Caco-2 (cell line): ENCODE measurements at regions not wholly inside any gene's neighbourhood (a gene's known extent, or its start where the extent isn't known, plus 50 kb on each side); places are given as distances from the start of the nearest gene placed in this dataset.

ENCODE experiments used
- BruUV-seq: library from RNA; stranded (reverse); fragments of 400-500 nt; replicated peaks from 2 replicates; lab custom pipeline; 2021; lab: Mats Ljungman, UMichigan
- CTCF ChIA-PET: fragments of 300-600 bp; sonication (Branson Sonifier 250); formaldehyde crosslinking; loops from one replicate; lab custom pipeline; 2022; ENCODE audit warnings: antibody characterized with exemption; lab: Charles Lee
- POLR2A ChIA-PET: fragments of 300-600 bp; sonication (Branson Sonifier 250); formaldehyde crosslinking; loops from one replicate; lab custom pipeline; 2022; ENCODE audit warnings: antibody characterized with exemption; lab: Charles Lee
- DNase-seq, 2 experiments: peaks; one replicate each; pipeline versions ENCODE4 v3.0.0 to v3.0.0-alpha.2; 2020 to 2022
- H3K27me3 ChIP-seq: replicated peaks from 2 replicates; pipeline ENCODE4 v1.6.0; 2011; ENCODE audit warnings: low read length; ENCODE audit not compliant: control insufficient read depth, insufficient read depth
- H3K36me3 ChIP-seq: 2 replicates; pipeline ENCODE4 v1.5.1; 2011; ENCODE audit warnings: low read length; ENCODE audit not compliant: control insufficient read depth, insufficient read depth
- H3K4me1 ChIP-seq: fragments of 250-450 bp; sonication (Bioruptor Pico); 2 replicates; pipeline ENCODE4 v1.5.1; 2020; ENCODE audit warnings: mild to moderate bottlenecking
- H3K4me3 ChIP-seq: 2 replicates; pipeline ENCODE4 v1.5.1; 2011; ENCODE audit warnings: low read depth, mild to moderate bottlenecking, control low read depth, low read length
- H3K9me3 ChIP-seq: fragments of 250-450 bp; sonication (Bioruptor Pico); 2 replicates; pipeline ENCODE4 v1.5.1; 2020; ENCODE audit warnings: mild to moderate bottlenecking, moderate library complexity
- H3K27ac Mint-ChIP-seq: one replicate; pipeline ENCODE4 v1.8.0; 2022; ENCODE audit warnings: mixed read lengths; ENCODE audit not compliant: unreplicated experiment
- H3K27me3 Mint-ChIP-seq: one replicate; pipeline ENCODE4 v1.8.0; 2022; ENCODE audit warnings: mixed read lengths; ENCODE audit not compliant: insufficient read depth, unreplicated experiment
- H3K36me3 Mint-ChIP-seq: one replicate; pipeline ENCODE4 v1.8.0; 2022; ENCODE audit warnings: mild to moderate bottlenecking, mixed read lengths; ENCODE audit not compliant: insufficient read depth, unreplicated experiment
- H3K4me1 Mint-ChIP-seq: one replicate; pipeline ENCODE4 v1.8.0; 2022; ENCODE audit warnings: low read depth, mixed read lengths; ENCODE audit not compliant: unreplicated experiment
- H3K4me3 Mint-ChIP-seq: one replicate; pipeline ENCODE4 v1.8.0; 2022; ENCODE audit warnings: mild to moderate bottlenecking, moderate library complexity, mixed read lengths; ENCODE audit not compliant: unreplicated experiment
- H3K9me3 Mint-ChIP-seq: one replicate; pipeline ENCODE4 v1.8.0; 2022; ENCODE audit warnings: mixed read lengths; ENCODE audit not compliant: unreplicated experiment
- intact Hi-C: fragments of 100-400 bp; cut with micrococcal nuclease; formaldehyde crosslinking; loops from one replicate; pipeline ENCODE4 v1.10.0; 2022; ENCODE audit not compliant: unreplicated experiment
- TF ChIP-seq, protein P1 (sequence below), 2 experiments: fragments of 200-600 bp in 1 of 2; IDR thresholded peaks; 1 replicate in 1 of 2; 2 replicates in 1 of 2; pipeline versions ENCODE4 v1.5.1 to v1.8.0; 2011 to 2022; ENCODE audit warnings: antibody characterized with exemption in 1 of 2, control low read depth in 1 of 2, inconsistent platforms in 1 of 2, low read depth in 1 of 2, low read length in 1 of 2, mild to moderate bottlenecking in 1 of 2, moderate library complexity in 1 of 2; ENCODE audit not compliant: insufficient read depth in 1 of 2, severe bottlenecking in 1 of 2, unreplicated experiment in 1 of 2

DNA sequence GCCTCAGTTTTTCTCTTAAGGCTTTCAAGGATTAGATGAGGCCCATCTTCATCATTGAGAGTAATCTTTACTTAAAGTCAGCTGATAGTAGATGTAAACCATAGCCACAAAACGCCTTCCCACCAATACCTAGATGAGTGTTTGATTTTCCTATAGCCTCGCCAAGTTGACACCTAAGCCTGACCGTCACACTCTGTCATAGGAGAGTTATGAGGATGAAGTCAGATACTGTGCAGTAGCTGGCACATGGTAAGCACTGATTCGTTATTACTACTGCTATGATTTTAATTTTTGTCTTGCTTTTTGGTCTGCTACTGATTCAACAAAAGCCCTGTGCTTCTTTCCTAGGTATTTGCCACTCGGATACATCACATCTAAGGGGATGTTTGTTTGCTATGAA, 395.5 kb downstream of the RPS6KC1 start:
- CTCF ChIA-PET, result no interaction called here
- no peaks in the 10 kb centered on the region for H3K27me3 ChIP-seq
- BruUV-seq, result no TSS peak
- no peaks in the 10 kb centered on the region for H3K36me3 ChIP-seq
- POLR2A ChIA-PET, result no interaction called here
- H3K9me3 ChIP-seq, result no peaks in the 10 kb centered on the region
- H3K27ac Mint-ChIP-seq, result no peak overlapping the region
- TF ChIP-seq, protein P1, sequence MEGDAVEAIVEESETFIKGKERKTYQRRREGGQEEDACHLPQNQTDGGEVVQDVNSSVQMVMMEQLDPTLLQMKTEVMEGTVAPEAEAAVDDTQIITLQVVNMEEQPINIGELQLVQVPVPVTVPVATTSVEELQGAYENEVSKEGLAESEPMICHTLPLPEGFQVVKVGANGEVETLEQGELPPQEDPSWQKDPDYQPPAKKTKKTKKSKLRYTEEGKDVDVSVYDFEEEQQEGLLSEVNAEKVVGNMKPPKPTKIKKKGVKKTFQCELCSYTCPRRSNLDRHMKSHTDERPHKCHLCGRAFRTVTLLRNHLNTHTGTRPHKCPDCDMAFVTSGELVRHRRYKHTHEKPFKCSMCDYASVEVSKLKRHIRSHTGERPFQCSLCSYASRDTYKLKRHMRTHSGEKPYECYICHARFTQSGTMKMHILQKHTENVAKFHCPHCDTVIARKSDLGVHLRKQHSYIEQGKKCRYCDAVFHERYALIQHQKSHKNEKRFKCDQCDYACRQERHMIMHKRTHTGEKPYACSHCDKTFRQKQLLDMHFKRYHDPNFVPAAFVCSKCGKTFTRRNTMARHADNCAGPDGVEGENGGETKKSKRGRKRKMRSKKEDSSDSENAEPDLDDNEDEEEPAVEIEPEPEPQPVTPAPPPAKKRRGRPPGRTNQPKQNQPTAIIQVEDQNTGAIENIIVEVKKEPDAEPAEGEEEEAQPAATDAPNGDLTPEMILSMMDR (IDR thresholded peaks at IDR 0.05; ENCODE audit: insufficient read depth in 1 of 2, low read depth in 1 of 2, low read length in 1 of 2, severe bottlenecking in 1 of 2, unreplicated experiment in 1 of 2), result no peak
- no peak overlapping the region for H3K4me3 ChIP-seq
- H3K4me3 Mint-ChIP-seq, result no peak overlapping the region
- intact Hi-C loops, result no loop called here
- H3K4me1 ChIP-seq, result no peaks in the 10 kb centered on the region
- peaks cover 11% of the 10 kb centered on the region for H3K9me3 Mint-ChIP-seq
- H3K36me3 Mint-ChIP-seq, result no peaks in the 10 kb centered on the region
- DNase-seq, result no peak
- no peaks in the 10 kb centered on the region for H3K27me3 Mint-ChIP-seq
- peaks cover 5% of the 10 kb centered on the region for H3K4me1 Mint-ChIP-seq

DNA sequence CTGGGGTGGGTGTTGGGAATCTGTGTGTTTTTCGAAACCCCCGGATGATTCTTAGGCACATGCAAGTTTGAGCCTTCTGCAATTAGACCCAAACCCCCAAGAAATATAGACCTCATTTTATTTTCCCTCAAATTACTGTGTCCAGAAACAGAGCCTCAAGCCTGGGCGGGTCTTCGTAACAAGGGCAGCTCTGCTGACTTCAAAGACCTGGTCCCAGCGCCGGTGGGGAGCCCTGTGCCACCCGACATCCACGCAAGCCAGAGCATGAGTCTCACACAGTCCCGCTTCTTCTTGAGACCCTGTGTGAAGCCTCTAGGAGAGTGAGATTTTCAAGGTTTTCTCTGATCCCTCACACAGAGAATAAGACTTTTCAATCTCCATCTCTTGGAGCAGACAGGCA, 397.3 kb downstream of the RPS6KC1 start:
- CTCF ChIA-PET, result no interaction called here
- Mint-ChIP-seq H3K4me3 (no peak overlapping the region), H3K27ac (no peak overlapping the region), H3K36me3 (no peaks in the 10 kb centered on the region), H3K27me3 (no peaks in the 10 kb centered on the region), H3K4me1 (peaks cover 2% of the 10 kb centered on the region), H3K9me3 (peaks cover 11% of the 10 kb centered on the region)
- Histone ChIP-seq H3K4me3 (no peak overlapping the region), H3K9me3 (no peaks in the 10 kb centered on the region), H3K36me3 (no peaks in the 10 kb centered on the region), H3K4me1 (no peaks in the 10 kb centered on the region), H3K27me3 (no peaks in the 10 kb centered on the region)
- TF ChIP-seq, protein P1 (IDR thresholded peaks at IDR 0.05; ENCODE audit: insufficient read depth in 1 of 2, low read depth in 1 of 2, low read length in 1 of 2, severe bottlenecking in 1 of 2, unreplicated experiment in 1 of 2), result no peak
- BruUV-seq, result no TSS peak
- POLR2A ChIA-PET, result no interaction called here
- intact Hi-C loops, result no loop called here
- no peak for DNase-seq

DNA sequence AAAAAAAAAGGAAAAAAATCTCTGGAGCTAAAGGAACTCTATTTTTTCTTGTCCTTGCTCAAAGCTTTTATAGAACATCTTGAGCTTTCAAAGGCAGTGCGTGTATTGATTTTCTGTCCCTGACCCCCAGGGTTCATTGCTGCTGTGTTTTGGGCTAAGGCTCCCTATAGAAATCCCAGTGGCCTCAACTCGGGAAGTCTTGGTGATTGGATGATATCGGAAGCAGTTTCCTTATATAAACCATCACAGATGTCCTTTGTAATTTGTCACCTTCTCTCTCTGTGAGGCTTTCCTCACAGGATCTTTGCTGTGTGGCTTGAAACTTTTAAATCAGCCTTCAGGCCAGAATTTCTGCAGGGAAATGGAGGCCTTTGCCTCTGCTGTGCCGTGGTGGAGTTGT, 397.7 kb downstream of the RPS6KC1 start:
- CTCF ChIA-PET, result no interaction called here
- H3K36me3 Mint-ChIP-seq, result no peaks in the 10 kb centered on the region
- TF ChIP-seq, protein P1 (IDR thresholded peaks at IDR 0.05; ENCODE audit: insufficient read depth in 1 of 2, low read depth in 1 of 2, low read length in 1 of 2, severe bottlenecking in 1 of 2, unreplicated experiment in 1 of 2), result no peak
- no peak overlapping the region for H3K4me3 Mint-ChIP-seq
- intact Hi-C loops, result no loop called here
- H3K4me1 Mint-ChIP-seq, result no peaks in the 10 kb centered on the region
- H3K27ac Mint-ChIP-seq, result no peak overlapping the region
- Histone ChIP-seq H3K36me3 (no peaks in the 10 kb centered on the region), H3K4me3 (no peak overlapping the region), H3K9me3 (no peaks in the 10 kb centered on the region), H3K27me3 (no peaks in the 10 kb centered on the region), H3K4me1 (no peaks in the 10 kb centered on the region)
- BruUV-seq, result no TSS peak
- POLR2A ChIA-PET, result no interaction called here
- H3K27me3 Mint-ChIP-seq, result no peaks in the 10 kb centered on the region
- H3K9me3 Mint-ChIP-seq, result peaks cover 11% of the 10 kb centered on the region
- no peak for DNase-seq
